ENCODE measurements at regions not wholly inside any gene's neighbourhood (a gene's known extent, or its start where the extent isn't known, plus 50 kb on each side); places are given as distances from the start of the nearest gene placed in this dataset.

DNA sequence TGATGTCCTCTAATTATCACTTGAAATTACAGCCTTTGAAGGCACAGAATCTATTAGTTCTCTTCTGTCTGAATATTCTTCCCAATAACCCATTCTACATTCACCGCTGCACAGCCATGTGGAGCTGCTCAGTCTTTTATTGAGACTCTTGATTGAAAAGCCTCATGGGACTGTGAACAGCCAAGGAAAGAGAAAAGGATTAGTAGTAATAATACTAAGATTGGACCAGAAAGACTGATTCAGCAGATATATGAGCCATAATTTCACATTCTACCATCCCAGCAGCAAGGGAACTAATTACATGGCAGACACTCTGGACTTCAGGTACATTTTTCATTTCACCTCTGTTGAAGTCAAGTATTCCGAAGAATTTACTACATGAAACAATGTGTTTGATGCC lies 2471.7 kb downstream of the ARAP2 start:
- no peak overlapping the region for H3K4me2 ChIP-seq (replicated peaks; ENCODE audit: extremely low read depth, low read length, poor library complexity, severe bottlenecking)
- H3K9me3 ChIP-seq (replicated peaks in 1 of 2; ENCODE audit: control insufficient read depth in 1 of 2, insufficient read depth in 1 of 2, low read length in 2 of 2), result peaks cover 0 to 4% of the 10 kb centered on the region in 2 donors
- H3K4me1 Mint-ChIP-seq, result no peaks in the 10 kb centered on the region
- H3K4me1 ChIP-seq (ENCODE audit: control insufficient read depth in 1 of 2, insufficient read depth in 2 of 2, low read length in 2 of 2), result no peaks in the 10 kb centered on the region
- no peak for DNase-seq
- H3K4me3 Mint-ChIP-seq, result no peak overlapping the region
- H3K27me3 Mint-ChIP-seq (ENCODE audit: low read depth in 3 of 3), result no peaks in the 10 kb centered on the region
- no peak overlapping the region for H3K27ac Mint-ChIP-seq
- H3K9ac ChIP-seq (ENCODE audit: insufficient read depth, low read length, poor library complexity, severe bottlenecking), result no peak overlapping the region
- H3K4me3 ChIP-seq (replicated peaks in 1 of 3; ENCODE audit: low read depth in 2 of 3, low read length in 3 of 3), result no peak overlapping the region
- H4K20me1 ChIP-seq (ENCODE audit: insufficient read depth, low read length), result no peaks in the 10 kb centered on the region
- no peaks in the 10 kb centered on the region for H3K79me2 ChIP-seq (ENCODE audit: insufficient read depth, low read length)
- 83% methylated on average over 1 of the region's 2 CpGs for WGBS (ENCODE audit: insufficient coverage)
- H2AFZ ChIP-seq (ENCODE audit: insufficient read depth, low read depth, low read length, poor library complexity, severe bottlenecking), result no peak overlapping the region
- H3K27ac ChIP-seq (ENCODE audit: low read depth in 1 of 2, low read length in 2 of 2), result no peak overlapping the region
- H3K27me3 ChIP-seq (ENCODE audit: control insufficient read depth in 2 of 2, insufficient read depth in 2 of 2, low read length in 2 of 2), result no peaks in the 10 kb centered on the region
- peaks cover 0 to 2% (median 0%) of the 10 kb centered on the region in 7 donors for H3K9me3 Mint-ChIP-seq
- intact Hi-C loops (cut with micrococcal nuclease), result no loop called here
- TF ChIP-seq, protein P1, sequence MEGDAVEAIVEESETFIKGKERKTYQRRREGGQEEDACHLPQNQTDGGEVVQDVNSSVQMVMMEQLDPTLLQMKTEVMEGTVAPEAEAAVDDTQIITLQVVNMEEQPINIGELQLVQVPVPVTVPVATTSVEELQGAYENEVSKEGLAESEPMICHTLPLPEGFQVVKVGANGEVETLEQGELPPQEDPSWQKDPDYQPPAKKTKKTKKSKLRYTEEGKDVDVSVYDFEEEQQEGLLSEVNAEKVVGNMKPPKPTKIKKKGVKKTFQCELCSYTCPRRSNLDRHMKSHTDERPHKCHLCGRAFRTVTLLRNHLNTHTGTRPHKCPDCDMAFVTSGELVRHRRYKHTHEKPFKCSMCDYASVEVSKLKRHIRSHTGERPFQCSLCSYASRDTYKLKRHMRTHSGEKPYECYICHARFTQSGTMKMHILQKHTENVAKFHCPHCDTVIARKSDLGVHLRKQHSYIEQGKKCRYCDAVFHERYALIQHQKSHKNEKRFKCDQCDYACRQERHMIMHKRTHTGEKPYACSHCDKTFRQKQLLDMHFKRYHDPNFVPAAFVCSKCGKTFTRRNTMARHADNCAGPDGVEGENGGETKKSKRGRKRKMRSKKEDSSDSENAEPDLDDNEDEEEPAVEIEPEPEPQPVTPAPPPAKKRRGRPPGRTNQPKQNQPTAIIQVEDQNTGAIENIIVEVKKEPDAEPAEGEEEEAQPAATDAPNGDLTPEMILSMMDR (IDR thresholded peaks at IDR 0.05), result no peak
- H3K36me3 ChIP-seq (replicated peaks in 1 of 2; ENCODE audit: control insufficient read depth in 1 of 2, insufficient read depth in 2 of 2, low read length in 2 of 2), result no peaks in the 10 kb centered on the region
- no peaks in the 10 kb centered on the region for H3K36me3 Mint-ChIP-seq

DNA sequence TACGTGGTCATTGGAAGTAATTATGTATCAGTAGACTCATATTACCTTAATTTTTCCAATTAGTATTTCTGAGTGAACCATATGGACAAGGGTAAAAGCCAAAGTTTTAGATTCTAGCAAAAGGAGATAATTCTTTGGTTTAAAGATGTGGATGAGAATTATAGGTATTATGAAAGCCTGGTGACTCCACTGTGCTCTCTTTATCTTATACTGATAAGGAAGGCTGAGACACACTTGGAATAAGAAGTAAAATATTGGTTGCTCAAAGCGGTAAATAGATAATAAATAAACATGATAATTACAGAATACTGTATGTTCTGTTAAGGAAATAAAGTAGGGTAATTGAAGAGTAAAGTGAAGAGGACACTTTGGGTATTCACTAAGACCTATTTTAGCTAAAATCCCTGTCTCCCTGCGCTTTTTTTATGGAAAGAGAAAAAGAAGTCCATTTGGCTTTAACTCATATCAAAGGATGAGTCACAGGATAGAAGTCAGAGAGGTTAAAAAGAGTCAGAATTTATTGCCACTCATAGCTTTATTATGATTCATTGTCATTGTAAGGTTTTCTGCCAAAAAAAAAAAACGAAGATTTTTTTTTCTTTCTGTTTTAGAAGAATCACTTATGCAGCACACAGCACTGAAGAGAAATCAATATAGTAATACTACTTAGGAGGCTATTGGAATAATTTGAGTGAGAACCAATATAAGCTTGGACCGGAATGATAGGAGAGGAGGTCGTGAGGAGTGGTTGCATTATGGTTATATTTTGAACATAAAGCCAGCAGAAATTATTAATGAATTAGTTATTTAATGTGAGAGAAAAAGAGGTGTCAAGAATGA lies 2463.1 kb downstream of the ARAP2 start:
- no peak overlapping the region for H3K4me3 Mint-ChIP-seq
- no peaks in the 10 kb centered on the region for H4K20me1 ChIP-seq (ENCODE audit: insufficient read depth, low read length)
- no peak overlapping the region for H2AFZ ChIP-seq (ENCODE audit: insufficient read depth, low read depth, low read length, poor library complexity, severe bottlenecking)
- no peak for DNase-seq
- no peak overlapping the region for H3K4me2 ChIP-seq (replicated peaks; ENCODE audit: extremely low read depth, low read length, poor library complexity, severe bottlenecking)
- H3K4me1 Mint-ChIP-seq, result no peaks in the 10 kb centered on the region
- TF ChIP-seq, protein P1 (IDR thresholded peaks at IDR 0.05), result no peak
- no peaks in the 10 kb centered on the region for H3K27me3 Mint-ChIP-seq (ENCODE audit: low read depth in 3 of 3)
- no peaks in the 10 kb centered on the region for H3K36me3 Mint-ChIP-seq
- intact Hi-C loops (cut with micrococcal nuclease), result no loop called here
- H3K27ac Mint-ChIP-seq, result no peak overlapping the region
- no peak overlapping the region for H3K27ac ChIP-seq (ENCODE audit: low read depth in 1 of 2, low read length in 2 of 2)
- no peaks in the 10 kb centered on the region for H3K79me2 ChIP-seq (ENCODE audit: insufficient read depth, low read length)
- H3K27me3 ChIP-seq (ENCODE audit: control insufficient read depth in 2 of 2, insufficient read depth in 2 of 2, low read length in 2 of 2), result no peaks in the 10 kb centered on the region
- H3K9ac ChIP-seq (ENCODE audit: insufficient read depth, low read length, poor library complexity, severe bottlenecking), result no peak overlapping the region
- H3K9me3 ChIP-seq (replicated peaks in 1 of 2; ENCODE audit: control insufficient read depth in 1 of 2, insufficient read depth in 1 of 2, low read length in 2 of 2), result no peaks in the 10 kb centered on the region
- H3K4me1 ChIP-seq (ENCODE audit: control insufficient read depth in 1 of 2, insufficient read depth in 2 of 2, low read length in 2 of 2), result no peaks in the 10 kb centered on the region
- no CpG with 5 or more reads among the region's 6 CpGs for WGBS (ENCODE audit: insufficient coverage)
- peaks cover 0 to 4% (median 1%) of the 10 kb centered on the region in 7 donors for H3K9me3 Mint-ChIP-seq
- H3K36me3 ChIP-seq (replicated peaks in 1 of 2; ENCODE audit: control insufficient read depth in 1 of 2, insufficient read depth in 2 of 2, low read length in 2 of 2), result no peaks in the 10 kb centered on the region
- no peak overlapping the region for H3K4me3 ChIP-seq (replicated peaks in 1 of 3; ENCODE audit: low read depth in 2 of 3, low read length in 3 of 3)
